ENCODE measurements at regions not wholly inside any gene's neighbourhood (a gene's known extent, or its start where the extent isn't known, plus 50 kb on each side); places are given as distances from the start of the nearest gene placed in this dataset.

GRCh38 chr6:150312395-150312794 lies 56.4 kb upstream of the IYD start:
- TF ChIP-seq ZNF263 (CRISPR knock-in tag; IDR thresholded peaks at IDR 0.05), result no peak
- no peak for TF ChIP-seq CTCF (CRISPR knock-in tag; IDR thresholded peaks at IDR 0.05)
- no peak for TF ChIP-seq ZNF274 (CRISPR knock-in tag; IDR thresholded peaks at IDR 0.05)
- no peak for TF ChIP-seq SALL1 (CRISPR knock-in tag; IDR thresholded peaks at IDR 0.05)
- TF ChIP-seq XRCC5 (optimal IDR thresholded peaks at IDR 0.05; ENCODE audit: low read length), result no peak
- TF ChIP-seq POLR2AphosphoS5 (IDR thresholded peaks at IDR 0.05; ENCODE audit: low read depth, low read length), result no peak
- TF ChIP-seq CEBPB (IDR thresholded peaks at IDR 0.05; ENCODE audit: borderline replicate concordance, low read depth, low read length), result no peak
- no peak for TF ChIP-seq BHLHE40 (IDR thresholded peaks at IDR 0.05; ENCODE audit: low read length)
- no peak for TF ChIP-seq TCF7L2 (IDR thresholded peaks at IDR 0.05; ENCODE audit: low read depth, low read length)
- TF ChIP-seq SMAD3 (CRISPR knock-in tag; IDR thresholded peaks at IDR 0.05), result no peak
- TF ChIP-seq POLR2A (IDR thresholded peaks at IDR 0.05; ENCODE audit: insufficient read depth in 1 of 2, low read depth in 2 of 2, low read length in 2 of 2), result no peak
- no peak for TF ChIP-seq CBFB (CRISPR knock-in tag; IDR thresholded peaks at IDR 0.05)
- no peak for TF ChIP-seq PBX2 (CRISPR knock-in tag; IDR thresholded peaks at IDR 0.05)
- no peak for TF ChIP-seq ATRX (CRISPR knock-in tag; IDR thresholded peaks at IDR 0.05; ENCODE audit: borderline replicate concordance)
